HTR-8/SVneo (cell line): ENCODE measurements at regions not wholly inside any gene's neighbourhood (a gene's known extent, or its start where the extent isn't known, plus 50 kb on each side); places are given as distances from the start of the nearest gene placed in this dataset.

Experiments
- DNase-seq: peaks from one replicate; pipeline ENCODE4 v3.0.0; 2011; ENCODE audit warnings: low spot score, mixed read lengths; ENCODE audit not compliant: insufficient read length
- FAIRE-seq: peaks from 2 replicates; lab custom pipeline; 2011; peaks lifted over from hg19 to GRCh38; lab: Jason Lieb, UNC

GRCh38 chr2:78407960-78408794 lies 617.3 kb upstream of the REG3G start:
- FAIRE-seq = no peak
- DNase-seq = no peak

GRCh38 chr2:78408795-78409118 lies 616.7 kb upstream of the REG3G start:
- DNase-seq (no peak), FAIRE-seq (no peak)

GRCh38 chr2:78411303-78411702 lies 614.2 kb upstream of the REG3G start:
- no peak for DNase-seq
- FAIRE-seq = no peak

GRCh38 chr2:78416625-78417300 lies 608.7 kb upstream of the REG3G start:
- DNase-seq (no peak), FAIRE-seq (no peak)

GRCh38 chr2:78417355-78417754 lies 608.1 kb upstream of the REG3G start:
- DNase-seq (no peak), FAIRE-seq (no peak)

GRCh38 chr2:78418021-78418420 lies 607.5 kb upstream of the REG3G start:
- DNase-seq = no peak
- FAIRE-seq = no peak

- FAIRE-seq (no peak), DNase-seq (no peak)
Measured at GRCh38 chr2:78420132-78420531, 605.4 kb upstream of the REG3G start.

GRCh38 chr2:78423631-78424030 lies 601.9 kb upstream of the REG3G start:
- FAIRE-seq = no peak
- DNase-seq = no peak

- no peak for DNase-seq
- FAIRE-seq = no peak
Measured at GRCh38 chr2:78427170-78427569, 598.3 kb upstream of the REG3G start.

- peak; percentile 33 for FAIRE-seq
- no peak for DNase-seq
Measured at GRCh38 chr2:78431241-78431640, 594.3 kb upstream of the REG3G start.

GRCh38 chr2:78439122-78439521 lies 586.4 kb upstream of the REG3G start:
- FAIRE-seq (no peak), DNase-seq (no peak)

GRCh38 chr2:78455586-78455985 lies 569.9 kb upstream of the REG3G start:
- no peak for FAIRE-seq
- DNase-seq = no peak

- no peak for FAIRE-seq
- DNase-seq = no peak
Measured at GRCh38 chr2:78457269-78457668, 568.2 kb upstream of the REG3G start.

- FAIRE-seq (no peak), DNase-seq (no peak)
Measured at GRCh38 chr2:78465707-78466106, 559.8 kb upstream of the REG3G start.

GRCh38 chr2:78476619-78477229 lies 548.8 kb upstream of the REG3G start:
- DNase-seq (no peak), FAIRE-seq (no peak)

- no peak for FAIRE-seq
- no peak for DNase-seq
Measured at GRCh38 chr2:78486565-78486964, 538.9 kb upstream of the REG3G start.

- DNase-seq = no peak
- FAIRE-seq = peak; percentile 60
Measured at GRCh38 chr2:78498125-78498524, 527.4 kb upstream of the REG3G start.

- FAIRE-seq = no peak
- no peak for DNase-seq
Measured at GRCh38 chr2:78506301-78506700, 519.2 kb upstream of the REG3G start.

- no peak for FAIRE-seq
- DNase-seq = no peak
Measured at GRCh38 chr2:78521938-78522337, 503.6 kb upstream of the REG3G start.

- DNase-seq (no peak), FAIRE-seq (no peak)
Measured at GRCh38 chr2:78532762-78533379, 492.6 kb upstream of the REG3G start.

GRCh38 chr2:78535395-78535794 lies 490.1 kb upstream of the REG3G start:
- no peak for DNase-seq
- FAIRE-seq = no peak
